ENCODE measurements at regions not wholly inside any gene's neighbourhood (a gene's known extent, or its start where the extent isn't known, plus 50 kb on each side); places are given as distances from the start of the nearest gene placed in this dataset.

- H3K9me2 ChIP-seq (replicated peaks; ENCODE audit: insufficient read depth): no peaks in the 10 kb centered on the region
- TF ChIP-seq CTCF (IDR thresholded peaks at IDR 0.05; ENCODE audit: poor library complexity) (no peak), EZH2phosphoT487 (IDR thresholded peaks at IDR 0.05; ENCODE audit: low read depth, severe bottlenecking, unreplicated experiment) (no peak), EZH2 (IDR thresholded peaks at IDR 0.05; ENCODE audit: borderline replicate concordance) (no peak)
Observed at GRCh38 chr13:100917011-100917410, 242.4 kb upstream of the TMTC4 start.

DNA sequence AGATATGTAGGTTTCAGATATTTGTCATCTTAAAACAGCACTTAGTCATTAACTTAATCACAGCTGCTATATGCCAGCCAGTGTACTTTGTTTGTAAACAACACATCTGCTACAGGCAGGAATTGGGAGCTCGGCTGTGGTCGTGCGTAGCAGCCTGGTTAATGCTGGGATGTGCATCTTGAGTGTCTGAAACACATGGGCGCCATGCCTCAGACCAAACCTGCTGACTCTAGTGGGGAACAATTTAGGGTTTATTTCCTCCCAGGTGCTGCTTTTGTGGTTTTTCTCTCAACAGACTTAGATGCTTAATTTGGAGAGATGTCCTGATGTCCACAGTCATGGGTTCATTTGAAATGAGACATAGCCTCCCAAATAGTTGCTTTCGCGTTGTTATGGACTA, 238.5 kb upstream of the TMTC4 start:
- no peak overlapping the region for H3K27ac ChIP-seq
- no peak overlapping the region for H3K4me3 ChIP-seq
- no peaks in the 10 kb centered on the region for H3K36me3 ChIP-seq (replicated peaks; ENCODE audit: insufficient read depth, low read depth)
- TF ChIP-seq EZH2phosphoT487 (IDR thresholded peaks at IDR 0.05; ENCODE audit: low read depth, severe bottlenecking, unreplicated experiment) (no peak), EZH2 (IDR thresholded peaks at IDR 0.05; ENCODE audit: borderline replicate concordance) (no peak), CTCF (IDR thresholded peaks at IDR 0.05; ENCODE audit: poor library complexity) (no peak)
- no peak overlapping the region for H3K4me2 ChIP-seq
- no peaks in the 10 kb centered on the region for H3K27me3 ChIP-seq
- no peak overlapping the region for H2AFZ ChIP-seq
- no peaks in the 10 kb centered on the region for H3K9me2 ChIP-seq (replicated peaks; ENCODE audit: insufficient read depth)
- H3K9me3 ChIP-seq (ENCODE audit: low read depth): no peaks in the 10 kb centered on the region
- no peaks in the 10 kb centered on the region for H3K79me2 ChIP-seq
- WGBS (ENCODE audit: low lambda C conversion rate, missing lambda C conversion rate): 85% methylated on average over 6 of the region's 6 CpGs
- DNase-seq (ENCODE audit: low spot score): no peak
- H4K20me1 ChIP-seq (ENCODE audit: insufficient read depth, poor library complexity, severe bottlenecking): no peaks in the 10 kb centered on the region
- no peaks in the 10 kb centered on the region for H3K4me1 ChIP-seq (ENCODE audit: insufficient read depth)

More at GRCh38 chr13:100917011-100917410, 242.4 kb upstream of the TMTC4 start:
- Histone ChIP-seq H3K27ac (no peak overlapping the region), H4K20me1 (ENCODE audit: insufficient read depth, poor library complexity, severe bottlenecking) (no peaks in the 10 kb centered on the region), H3K27me3 (no peaks in the 10 kb centered on the region), H3K79me2 (no peaks in the 10 kb centered on the region), H3K9me3 (ENCODE audit: low read depth) (no peaks in the 10 kb centered on the region), H3K4me2 (no peak overlapping the region), H3K4me3 (no peak overlapping the region), H3K36me3 (replicated peaks; ENCODE audit: insufficient read depth, low read depth) (no peaks in the 10 kb centered on the region), H3K4me1 (ENCODE audit: insufficient read depth) (no peaks in the 10 kb centered on the region), H2AFZ (no peak overlapping the region)
- 90% methylated on average over 3 of the region's 3 CpGs for WGBS (ENCODE audit: low lambda C conversion rate, missing lambda C conversion rate)
- no peak for DNase-seq (ENCODE audit: low spot score)

- no peaks in the 10 kb centered on the region for H3K36me3 ChIP-seq (replicated peaks; ENCODE audit: insufficient read depth, low read depth)
- H2AFZ ChIP-seq: no peak overlapping the region
- H3K9me2 ChIP-seq (replicated peaks; ENCODE audit: insufficient read depth): no peaks in the 10 kb centered on the region
- DNase-seq (ENCODE audit: low spot score): no peak
- H3K27me3 ChIP-seq: no peaks in the 10 kb centered on the region
- TF ChIP-seq EZH2 (IDR thresholded peaks at IDR 0.05; ENCODE audit: borderline replicate concordance) (no peak), CTCF (IDR thresholded peaks at IDR 0.05; ENCODE audit: poor library complexity) (no peak), EZH2phosphoT487 (IDR thresholded peaks at IDR 0.05; ENCODE audit: low read depth, severe bottlenecking, unreplicated experiment) (no peak)
- no peak overlapping the region for H3K27ac ChIP-seq
- H3K79me2 ChIP-seq: no peaks in the 10 kb centered on the region
- no peak overlapping the region for H3K4me2 ChIP-seq
- no peak overlapping the region for H3K4me3 ChIP-seq
- H3K9me3 ChIP-seq (ENCODE audit: low read depth): no peaks in the 10 kb centered on the region
- 65% methylated on average over 3 of the region's 3 CpGs for WGBS (ENCODE audit: low lambda C conversion rate, missing lambda C conversion rate)
- no peaks in the 10 kb centered on the region for H3K4me1 ChIP-seq (ENCODE audit: insufficient read depth)
- H4K20me1 ChIP-seq (ENCODE audit: insufficient read depth, poor library complexity, severe bottlenecking): no peaks in the 10 kb centered on the region
Observed at GRCh38 chr13:100904293-100904976, 229.8 kb upstream of the TMTC4 start.

Data from hepatocyte (in vitro differentiated cells).